NCI-H82 treated with DMSO at 0.1 percent for 48 hours (cell line): ENCODE measurements at regions not wholly inside any gene's neighbourhood (a gene's known extent, or its start where the extent isn't known, plus 50 kb on each side); places are given as distances from the start of the nearest gene placed in this dataset.

Experiments used
- DNase-seq: peaks from one replicate; lab custom pipeline; 2025; ENCODE audit not compliant: unreplicated experiment; lab: John Stamatoyannopoulos, UW

GRCh38 chr1:96340686-96341085 is 380.9 kb upstream of the PTBP2 start:
- no peak for DNase-seq

GRCh38 chr1:96346719-96347118 is 374.9 kb upstream of the PTBP2 start:
- DNase-seq, result no peak

- DNase-seq, result no peak
Observed at GRCh38 chr1:96349896-96350295, 371.7 kb upstream of the PTBP2 start.

- no peak for DNase-seq
Observed at GRCh38 chr1:96352733-96353132, 368.9 kb upstream of the PTBP2 start.

GRCh38 chr1:96355521-96355920 is 366.1 kb upstream of the PTBP2 start:
- DNase-seq, result no peak

- DNase-seq, result no peak
Observed at GRCh38 chr1:96355961-96356360, 365.6 kb upstream of the PTBP2 start.

- DNase-seq, result no peak
Observed at GRCh38 chr1:96357141-96357765, 364.3 kb upstream of the PTBP2 start.

GRCh38 chr1:96358057-96358456 is 363.5 kb upstream of the PTBP2 start:
- DNase-seq, result no peak

GRCh38 chr1:96360036-96360795 is 361.4 kb upstream of the PTBP2 start:
- no peak for DNase-seq

GRCh38 chr1:96361271-96361856 is 360.2 kb upstream of the PTBP2 start:
- DNase-seq, result peak; percentile 86

GRCh38 chr1:96361961-96362360 is 359.6 kb upstream of the PTBP2 start:
- no peak for DNase-seq

- no peak for DNase-seq
Observed at GRCh38 chr1:96362623-96363022, 359.0 kb upstream of the PTBP2 start.

GRCh38 chr1:96363826-96364225 is 357.8 kb upstream of the PTBP2 start:
- no peak for DNase-seq

GRCh38 chr1:96364576-96364975 is 357.0 kb upstream of the PTBP2 start:
- no peak for DNase-seq

- DNase-seq, result no peak
Observed at GRCh38 chr1:96365076-96365475, 356.5 kb upstream of the PTBP2 start.

GRCh38 chr1:96365596-96366390 is 355.8 kb upstream of the PTBP2 start:
- DNase-seq, result peak; percentile 95

- no peak for DNase-seq
Observed at GRCh38 chr1:96366516-96366915, 355.1 kb upstream of the PTBP2 start.

- DNase-seq, result no peak
Observed at GRCh38 chr1:96367791-96368190, 353.8 kb upstream of the PTBP2 start.

GRCh38 chr1:96370757-96371156 is 350.8 kb upstream of the PTBP2 start:
- no peak for DNase-seq

- DNase-seq, result no peak
Observed at GRCh38 chr1:96372881-96373280, 348.7 kb upstream of the PTBP2 start.

GRCh38 chr1:96374076-96374762 is 347.4 kb upstream of the PTBP2 start:
- no peak for DNase-seq
